AG08396 (cell line): ENCODE measurements at regions not wholly inside any gene's neighbourhood (a gene's known extent, or its start where the extent isn't known, plus 50 kb on each side); places are given as distances from the start of the nearest gene placed in this dataset.

ENCODE experiments used
- DNase-seq: peaks from one replicate; pipeline ENCODE4 v3.0.0; 2012; ENCODE audit warnings: low spot score, mixed read lengths

- no peak for DNase-seq
Measured at GRCh38 chr14:86625637-86626036, 1095.7 kb downstream of the FLRT2 start.

- DNase-seq: no peak
Measured at GRCh38 chr14:86619726-86620125, 1089.8 kb downstream of the FLRT2 start.

- no peak for DNase-seq
Measured at GRCh38 chr14:86613786-86614185, 1083.8 kb downstream of the FLRT2 start.

DNA sequence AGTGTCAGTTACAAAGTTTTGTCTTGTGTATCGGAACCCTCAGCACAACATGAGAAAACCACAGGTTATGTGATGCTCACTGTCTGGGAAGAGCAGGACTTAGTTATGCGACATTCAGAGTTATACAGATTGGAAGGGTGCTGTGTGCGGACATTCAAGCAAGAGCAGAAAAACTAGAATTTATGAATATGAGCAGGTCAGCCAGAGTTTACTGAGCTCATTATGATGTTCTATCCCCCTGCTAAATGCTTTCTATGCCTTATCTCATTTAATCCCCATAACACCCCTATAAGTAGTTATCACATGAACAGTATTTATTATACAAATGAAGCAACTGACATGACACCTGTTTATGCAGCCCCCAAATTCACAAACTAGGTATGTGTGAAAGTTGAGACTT lies 1083.2 kb downstream of the FLRT2 start:
- DNase-seq: no peak

GRCh38 chr14:86604561-86604960 lies 1074.6 kb downstream of the FLRT2 start:
- DNase-seq: peak; percentile 17

DNA sequence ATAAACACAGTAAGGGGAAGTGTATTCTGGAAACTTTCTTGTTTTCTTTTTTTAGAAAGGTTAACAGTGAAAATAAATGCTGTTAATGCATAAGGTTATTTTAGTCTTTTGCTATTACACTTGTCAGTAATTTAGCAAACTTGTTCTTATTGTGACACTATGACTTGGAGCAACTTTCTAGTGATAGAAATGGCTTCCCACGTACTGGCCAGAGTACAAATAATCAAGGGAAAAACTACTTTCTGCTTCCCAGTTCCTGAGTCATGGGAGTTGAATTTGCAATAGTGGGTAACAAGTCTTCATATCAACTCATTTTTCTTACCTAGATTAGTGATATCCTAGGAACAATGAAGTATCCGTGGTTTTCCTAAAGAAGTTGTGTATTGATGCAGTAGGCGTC lies 1072.3 kb downstream of the FLRT2 start:
- DNase-seq: no peak

- DNase-seq: no peak
Measured at GRCh38 chr14:86601813-86602212, 1071.9 kb downstream of the FLRT2 start.

DNA sequence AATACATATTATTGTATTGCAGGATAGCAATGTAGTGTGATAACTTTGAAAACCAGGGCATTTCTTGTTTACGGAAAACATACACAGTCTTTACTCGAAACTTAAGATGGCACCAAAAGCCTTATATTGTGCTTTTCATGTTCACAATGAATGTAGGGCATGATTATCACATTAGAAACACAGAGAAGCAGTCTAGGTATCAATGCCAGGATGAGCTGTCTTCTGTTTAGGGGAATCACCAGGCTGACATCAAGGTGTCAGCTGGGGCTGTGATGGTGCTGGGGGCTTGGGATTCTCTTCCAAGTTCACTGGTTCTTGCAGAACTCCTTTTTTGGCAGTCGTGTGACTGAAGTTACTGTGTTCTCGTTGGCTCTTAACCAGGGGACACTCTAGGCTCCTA lies 1067.3 kb downstream of the FLRT2 start:
- DNase-seq: no peak

DNA sequence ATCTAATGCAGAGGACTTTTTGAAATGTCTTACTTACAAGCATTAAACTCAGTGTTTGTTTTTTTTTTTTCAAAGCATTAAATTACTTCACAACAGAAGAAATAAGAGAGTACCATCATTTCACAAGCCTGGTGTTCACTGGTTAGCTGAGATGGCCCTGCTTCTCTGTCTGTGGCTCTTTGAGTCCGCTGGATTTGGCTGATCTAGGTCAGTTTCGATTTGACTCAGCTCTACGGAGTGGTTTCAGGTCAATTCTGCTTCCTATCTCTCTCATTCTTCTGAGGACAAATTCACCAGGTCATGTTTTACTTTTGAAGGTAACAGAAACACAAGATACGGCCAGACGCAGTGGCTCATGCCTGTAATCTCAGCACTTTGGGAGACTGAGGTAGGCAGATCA lies 1066.1 kb downstream of the FLRT2 start:
- DNase-seq: no peak

DNA sequence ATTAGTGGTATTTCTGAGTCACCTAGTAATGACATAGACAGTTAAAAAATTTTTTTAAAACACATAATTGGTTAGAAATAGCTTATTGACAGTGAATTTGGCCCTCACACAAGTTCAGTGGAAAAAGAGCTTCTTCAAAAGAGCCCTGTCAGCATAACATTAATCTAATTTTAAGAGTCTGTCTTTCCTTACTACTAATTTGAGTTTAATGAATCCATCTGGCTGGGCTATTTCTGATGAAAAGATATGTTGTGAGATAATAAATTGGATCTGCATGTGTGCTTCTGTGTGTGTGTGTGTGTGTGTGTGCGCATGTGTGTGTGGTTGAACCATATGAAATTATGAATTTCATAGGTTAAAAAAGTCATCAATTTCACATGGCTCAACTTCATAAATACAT lies 1045.2 kb downstream of the FLRT2 start:
- DNase-seq: no peak

GRCh38 chr14:86574778-86575129 lies 1044.8 kb downstream of the FLRT2 start:
- DNase-seq: no peak

DNA sequence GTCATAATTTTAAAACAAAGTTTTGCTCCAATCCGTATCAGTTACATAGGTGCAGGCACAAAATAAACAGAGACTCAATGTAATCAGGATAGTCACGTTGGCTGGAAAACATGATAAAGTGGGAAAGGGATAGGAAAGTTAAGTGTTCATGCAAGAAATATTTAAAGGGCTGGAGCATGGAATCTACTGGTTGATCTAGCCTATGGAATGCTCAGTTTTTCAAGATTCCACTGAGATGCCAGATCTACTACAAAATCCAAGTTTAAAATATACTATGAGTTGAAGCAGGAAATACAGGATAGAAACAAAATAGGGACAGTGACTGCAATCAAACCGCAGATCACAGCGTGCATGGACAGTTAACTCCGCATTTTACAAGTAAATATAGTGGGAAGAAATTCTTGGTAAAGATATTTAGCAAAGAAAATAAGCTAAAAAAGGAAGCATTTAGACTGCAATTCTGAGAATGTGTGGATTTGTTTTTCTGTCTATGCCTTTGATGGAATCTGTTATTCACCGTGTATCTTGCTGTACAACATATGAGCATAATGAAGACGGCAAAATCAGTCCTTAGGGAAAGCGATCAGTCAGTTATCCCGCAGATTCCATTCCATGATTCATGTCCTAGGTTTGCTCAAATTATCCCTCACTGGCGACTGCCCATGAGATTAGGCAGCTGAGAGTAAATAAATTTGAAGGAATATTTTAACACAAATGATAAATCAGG lies 1044.3 kb downstream of the FLRT2 start:
- DNase-seq: peak; percentile 5

- DNase-seq: no peak
Measured at GRCh38 chr14:86570371-86570770, 1040.4 kb downstream of the FLRT2 start.

GRCh38 chr14:86543521-86543920 lies 1013.6 kb downstream of the FLRT2 start:
- DNase-seq: no peak

- no peak for DNase-seq
Measured at GRCh38 chr14:86541972-86542371, 1012.0 kb downstream of the FLRT2 start.

- DNase-seq: no peak
Measured at GRCh38 chr14:86540636-86541247, 1010.8 kb downstream of the FLRT2 start.

GRCh38 chr14:86539361-86540070 lies 1009.6 kb downstream of the FLRT2 start:
- no peak for DNase-seq

DNA sequence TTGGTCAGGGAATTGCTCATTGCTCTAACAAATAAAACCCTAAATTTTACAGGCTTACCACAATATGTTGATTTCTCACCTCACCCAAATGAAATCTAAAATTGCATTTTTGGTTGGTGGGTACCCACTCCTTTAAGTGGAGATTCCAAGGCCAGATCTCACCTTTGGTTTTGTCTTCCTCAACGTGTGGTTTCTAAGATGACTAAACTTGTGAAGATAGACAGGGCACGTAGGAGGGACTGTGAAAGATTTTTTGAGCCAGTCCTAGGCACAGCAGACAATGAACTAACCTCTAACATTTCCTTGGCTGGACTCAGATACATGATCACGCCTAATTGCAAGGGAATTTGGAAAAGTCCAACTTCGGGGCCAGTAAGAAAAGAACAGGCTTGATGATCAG lies 1003.9 kb downstream of the FLRT2 start:
- DNase-seq: no peak

DNA sequence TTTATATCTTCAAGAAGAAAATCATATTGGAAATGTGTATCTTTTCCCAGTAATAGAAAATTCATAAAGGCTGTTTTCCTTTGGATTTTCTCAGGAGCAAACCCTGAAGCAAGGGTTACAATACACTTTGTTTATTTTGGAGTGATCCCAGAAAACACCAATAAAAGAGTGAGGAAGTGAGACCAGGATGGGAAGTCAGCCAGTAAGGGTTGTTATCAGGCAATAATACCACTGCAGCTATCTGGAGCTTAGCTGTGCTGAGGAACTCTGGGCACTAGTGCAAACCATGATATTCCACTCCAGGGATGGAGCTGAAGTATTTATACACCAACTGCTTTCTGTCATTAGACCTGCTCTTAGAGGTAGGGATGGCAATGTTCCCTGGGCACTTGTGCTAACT lies 1002.3 kb downstream of the FLRT2 start:
- DNase-seq: no peak

DNA sequence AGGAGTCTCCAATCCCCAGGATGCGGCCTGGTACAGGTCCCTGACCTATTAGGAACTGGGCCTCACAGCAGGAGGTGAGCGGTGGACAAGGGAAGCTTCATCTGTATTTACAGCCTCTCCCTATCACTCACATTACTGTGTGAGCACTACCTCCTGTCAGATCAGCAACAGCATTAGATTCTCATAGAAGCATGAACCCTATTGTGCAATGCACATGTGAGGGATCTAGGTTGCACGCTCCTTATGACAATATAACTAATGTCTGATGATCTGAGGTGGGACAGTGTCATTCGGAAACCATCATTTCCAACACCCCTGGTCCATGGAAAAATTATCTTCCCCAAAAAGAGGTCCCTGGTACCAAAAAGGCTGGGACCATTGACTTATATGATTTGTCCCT lies 1000.5 kb downstream of the FLRT2 start:
- DNase-seq: no peak

GRCh38 chr14:86527312-86527711 lies 997.4 kb downstream of the FLRT2 start:
- DNase-seq: no peak

DNA sequence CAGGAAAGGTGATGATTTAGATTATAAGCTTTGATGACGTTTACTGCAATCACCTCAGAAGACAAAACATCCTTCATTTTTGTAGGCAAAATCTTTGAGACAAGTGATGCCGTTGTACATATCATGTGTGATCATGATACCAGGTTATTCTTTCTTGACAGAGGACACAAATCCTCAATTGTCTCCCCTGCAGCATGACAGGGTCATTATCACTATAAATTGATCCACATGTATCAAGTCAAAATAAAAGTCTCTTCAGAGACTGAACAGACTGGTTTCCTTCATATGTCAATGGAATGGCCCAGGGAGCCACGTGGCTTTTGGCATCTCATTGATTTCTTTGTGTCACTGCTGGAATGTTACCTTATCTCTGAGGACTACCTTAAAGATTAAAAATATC lies 995.7 kb downstream of the FLRT2 start:
- no peak for DNase-seq

DNA sequence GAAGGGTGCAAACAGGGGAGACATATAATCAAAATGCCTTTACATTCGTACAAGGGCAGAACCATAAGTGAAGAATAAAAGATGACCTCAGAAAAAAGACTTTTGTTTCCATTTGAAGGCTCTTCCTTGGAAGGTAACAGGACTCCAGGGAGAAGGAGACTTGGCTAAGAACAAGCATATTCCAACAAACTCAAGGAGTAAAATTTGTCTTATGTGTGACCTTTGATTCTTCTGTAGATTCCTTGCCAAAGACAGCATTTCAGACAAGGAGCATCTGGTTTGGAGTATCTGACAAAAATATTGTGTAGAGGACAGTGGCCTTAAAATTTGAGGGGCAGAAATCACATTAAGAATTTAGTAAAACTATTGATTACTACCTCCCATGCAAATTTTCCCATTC lies 991.9 kb downstream of the FLRT2 start:
- no peak for DNase-seq
